ENCODE measurements at regions not wholly inside any gene's neighbourhood (a gene's known extent, or its start where the extent isn't known, plus 50 kb on each side); places are given as distances from the start of the nearest gene placed in this dataset.
"Not testable (repeated sequence)": the region's sequence is repeated elsewhere in the genome, so short reads cannot be mapped to it uniquely, and the experiment has no call there.

DNA sequence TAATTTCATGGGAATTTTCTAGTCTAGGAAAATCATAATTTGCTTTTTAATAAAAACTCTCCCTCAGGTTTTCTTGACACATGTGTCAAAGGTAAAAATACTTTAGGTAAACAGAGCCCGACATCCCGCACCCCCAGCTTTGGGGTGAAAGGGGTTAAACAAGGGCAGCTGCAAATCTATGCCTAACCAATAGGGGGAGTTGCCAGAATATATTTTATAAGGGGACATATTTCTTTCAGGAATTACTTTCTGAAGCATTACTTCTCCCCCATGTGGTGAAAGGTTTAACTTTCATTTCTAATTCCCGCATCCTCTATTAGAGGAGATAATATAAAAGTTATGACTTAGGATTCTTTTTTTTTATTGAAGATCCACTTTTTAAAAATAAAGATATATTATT is 53.9 kb upstream of the HEPH start:
- TF ChIP-seq, protein P1, sequence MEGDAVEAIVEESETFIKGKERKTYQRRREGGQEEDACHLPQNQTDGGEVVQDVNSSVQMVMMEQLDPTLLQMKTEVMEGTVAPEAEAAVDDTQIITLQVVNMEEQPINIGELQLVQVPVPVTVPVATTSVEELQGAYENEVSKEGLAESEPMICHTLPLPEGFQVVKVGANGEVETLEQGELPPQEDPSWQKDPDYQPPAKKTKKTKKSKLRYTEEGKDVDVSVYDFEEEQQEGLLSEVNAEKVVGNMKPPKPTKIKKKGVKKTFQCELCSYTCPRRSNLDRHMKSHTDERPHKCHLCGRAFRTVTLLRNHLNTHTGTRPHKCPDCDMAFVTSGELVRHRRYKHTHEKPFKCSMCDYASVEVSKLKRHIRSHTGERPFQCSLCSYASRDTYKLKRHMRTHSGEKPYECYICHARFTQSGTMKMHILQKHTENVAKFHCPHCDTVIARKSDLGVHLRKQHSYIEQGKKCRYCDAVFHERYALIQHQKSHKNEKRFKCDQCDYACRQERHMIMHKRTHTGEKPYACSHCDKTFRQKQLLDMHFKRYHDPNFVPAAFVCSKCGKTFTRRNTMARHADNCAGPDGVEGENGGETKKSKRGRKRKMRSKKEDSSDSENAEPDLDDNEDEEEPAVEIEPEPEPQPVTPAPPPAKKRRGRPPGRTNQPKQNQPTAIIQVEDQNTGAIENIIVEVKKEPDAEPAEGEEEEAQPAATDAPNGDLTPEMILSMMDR (IDR thresholded peaks at IDR 0.05; ENCODE audit: partially characterized antibody, unreplicated experiment), result peak; percentile 51
- Mint-ChIP-seq H3K27me3 (ENCODE audit: unreplicated experiment) (no peaks in the 10 kb centered on the region), H3K27ac (ENCODE audit: unreplicated experiment) (no peak overlapping the region), H3K4me1 (ENCODE audit: low read depth, unreplicated experiment) (no peaks in the 10 kb centered on the region), H3K4me3 (ENCODE audit: unreplicated experiment) (no peak overlapping the region), H3K36me3 (ENCODE audit: unreplicated experiment) (no peaks in the 10 kb centered on the region), H3K9me3 (ENCODE audit: unreplicated experiment) (no peaks in the 10 kb centered on the region)
- no peak for DNase-seq

GRCh38 chrX:66107860-66108259 is 56.2 kb upstream of the HEPH start:
- H3K9me3 Mint-ChIP-seq (ENCODE audit: unreplicated experiment); H3K36me3 Mint-ChIP-seq (ENCODE audit: unreplicated experiment); H3K4me3 Mint-ChIP-seq (ENCODE audit: unreplicated experiment); H3K4me1 Mint-ChIP-seq (ENCODE audit: low read depth, unreplicated experiment); H3K27me3 Mint-ChIP-seq (ENCODE audit: unreplicated experiment); DNase-seq; H3K27ac Mint-ChIP-seq (ENCODE audit: unreplicated experiment): not testable (repeated sequence)

GRCh38 chrX:66102398-66102797 is 61.6 kb upstream of the HEPH start:
- H3K27ac Mint-ChIP-seq (ENCODE audit: unreplicated experiment); H3K27me3 Mint-ChIP-seq (ENCODE audit: unreplicated experiment); H3K4me1 Mint-ChIP-seq (ENCODE audit: low read depth, unreplicated experiment); DNase-seq; H3K4me3 Mint-ChIP-seq (ENCODE audit: unreplicated experiment); H3K36me3 Mint-ChIP-seq (ENCODE audit: unreplicated experiment); H3K9me3 Mint-ChIP-seq (ENCODE audit: unreplicated experiment): not testable (repeated sequence)

DNA sequence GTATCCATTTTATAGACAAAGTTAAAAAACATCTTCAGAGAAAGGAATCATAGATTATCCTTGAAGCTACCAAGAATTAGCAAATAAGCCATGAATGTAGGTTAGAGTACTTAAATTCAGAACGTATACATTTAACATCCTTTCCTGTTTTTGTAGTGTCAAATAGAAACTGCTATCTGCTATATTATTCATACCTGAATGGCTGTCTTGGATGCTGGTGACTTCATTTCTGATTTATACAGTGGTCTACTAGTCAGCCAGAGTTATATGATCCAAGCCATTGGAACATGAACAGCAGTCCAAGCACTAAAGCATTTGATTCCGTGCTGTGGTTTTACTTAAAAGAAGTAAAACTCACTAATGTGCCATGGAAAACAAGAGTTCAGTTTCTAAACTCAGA is 58.3 kb upstream of the VSIG4 start:
- no peak overlapping the region for H3K27ac Mint-ChIP-seq (ENCODE audit: unreplicated experiment)
- no peak for DNase-seq
- H3K4me3 Mint-ChIP-seq (ENCODE audit: unreplicated experiment), result no peak overlapping the region
- no peaks in the 10 kb centered on the region for H3K36me3 Mint-ChIP-seq (ENCODE audit: unreplicated experiment)
- TF ChIP-seq, protein P1 (IDR thresholded peaks at IDR 0.05; ENCODE audit: partially characterized antibody, unreplicated experiment), result no peak
- no peaks in the 10 kb centered on the region for H3K27me3 Mint-ChIP-seq (ENCODE audit: unreplicated experiment)
- no peaks in the 10 kb centered on the region for H3K4me1 Mint-ChIP-seq (ENCODE audit: low read depth, unreplicated experiment)
- peaks cover 2% of the 10 kb centered on the region for H3K9me3 Mint-ChIP-seq (ENCODE audit: unreplicated experiment)

- H3K27me3 Mint-ChIP-seq (ENCODE audit: unreplicated experiment); H3K27ac Mint-ChIP-seq (ENCODE audit: unreplicated experiment); H3K4me1 Mint-ChIP-seq (ENCODE audit: low read depth, unreplicated experiment); H3K9me3 Mint-ChIP-seq (ENCODE audit: unreplicated experiment); H3K4me3 Mint-ChIP-seq (ENCODE audit: unreplicated experiment); DNase-seq; H3K36me3 Mint-ChIP-seq (ENCODE audit: unreplicated experiment): not testable (repeated sequence)
These were observed 57.1 kb upstream of the VSIG4 start for GRCh38 chrX:66096987-66097386.

DNA sequence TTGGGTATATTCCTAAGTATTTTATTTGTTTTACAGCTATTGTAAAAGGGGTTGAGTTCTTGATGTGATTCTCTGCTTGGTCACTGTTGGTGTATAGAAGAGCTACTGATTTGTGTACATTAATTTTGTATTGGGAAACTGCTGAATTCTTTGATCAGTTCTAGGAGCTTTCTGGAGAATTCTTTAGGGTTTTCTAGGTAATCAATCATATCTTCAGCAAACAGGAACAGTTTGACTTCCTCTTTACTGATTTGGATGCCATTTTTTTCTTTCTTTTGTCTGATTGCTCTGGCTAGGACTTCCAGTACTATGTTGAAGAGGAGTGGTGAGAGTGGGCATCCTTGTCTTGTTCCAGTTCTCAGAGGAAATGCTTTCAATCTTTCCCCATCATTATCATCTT is 50.1 kb upstream of the VSIG4 start:
- H3K9me3 Mint-ChIP-seq (ENCODE audit: unreplicated experiment), result not testable (repeated sequence)

More for the DNA sequence above, 50.1 kb upstream of the VSIG4 start:
- DNase-seq; H3K4me3 Mint-ChIP-seq (ENCODE audit: unreplicated experiment); H3K27ac Mint-ChIP-seq (ENCODE audit: unreplicated experiment); H3K36me3 Mint-ChIP-seq (ENCODE audit: unreplicated experiment); H3K27me3 Mint-ChIP-seq (ENCODE audit: unreplicated experiment); H3K4me1 Mint-ChIP-seq (ENCODE audit: low read depth, unreplicated experiment): not testable (repeated sequence)

Measured in glutamatergic neuron (in vitro differentiated cells).